ENCODE measurements at regions not wholly inside any gene's neighbourhood (a gene's known extent, or its start where the extent isn't known, plus 50 kb on each side); places are given as distances from the start of the nearest gene placed in this dataset.

- TF ChIP-seq CTCF (IDR thresholded peaks at IDR 0.05; ENCODE audit: low read length) (no peak), EZH2 (IDR thresholded peaks at IDR 0.05; ENCODE audit: borderline replicate concordance, low read length) (no peak)
Observed at GRCh38 chr7:85805249-85805648, 618.4 kb upstream of the SEMA3D start.

Measured in OCI-LY1 (cell line).